GM18909 (cell line): ENCODE measurements at regions not wholly inside any gene's neighbourhood (a gene's known extent, or its start where the extent isn't known, plus 50 kb on each side); places are given as distances from the start of the nearest gene placed in this dataset.

Experiments
- ATAC-seq: cut with Tn5 transposase; IDR thresholded peaks from one replicate; pipeline ENCODE4 v1.9.1; 2021; ENCODE audit warnings: mild to moderate bottlenecking; ENCODE audit not compliant: unreplicated experiment, poor library complexity

DNA sequence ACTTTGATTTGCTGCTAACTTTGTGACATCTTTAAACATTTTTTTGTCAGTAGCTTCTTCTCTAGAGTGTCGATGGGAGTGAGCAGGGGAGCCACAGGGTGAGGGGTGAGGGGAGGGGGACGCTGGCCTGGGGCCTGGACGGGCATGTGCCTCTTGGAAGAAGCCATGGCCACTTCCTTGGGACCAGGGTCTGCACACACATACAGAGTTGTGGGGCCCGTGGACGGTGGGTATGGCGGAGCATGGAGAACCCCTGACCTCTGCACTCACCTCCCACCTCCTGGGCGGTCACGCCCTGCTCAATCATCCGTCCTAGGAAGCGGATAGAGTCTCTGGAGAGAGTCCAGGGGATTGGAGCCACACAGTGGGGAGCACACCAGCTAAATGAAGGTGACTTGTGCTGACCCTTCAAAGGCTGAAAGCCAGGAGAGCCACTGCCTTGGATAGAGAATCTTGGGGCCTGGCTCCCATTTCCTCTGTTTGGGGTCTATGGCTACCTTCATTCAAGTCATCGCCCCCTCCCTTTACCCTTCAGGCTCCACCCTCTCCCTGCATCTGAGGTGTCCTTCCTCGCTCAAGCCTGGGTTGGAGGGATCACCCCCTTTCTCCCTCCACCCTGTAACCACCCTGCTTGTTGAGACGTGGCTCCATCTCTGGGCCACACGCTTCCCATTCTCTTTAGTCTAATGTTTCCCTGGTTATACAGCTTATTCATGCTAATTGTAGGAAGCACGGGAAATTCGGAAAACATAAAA lies 63.9 kb upstream of the HAAO start:
- no peak for ATAC-seq

GRCh38 chr2:42855221-42855970 lies 63.0 kb upstream of the HAAO start:
- ATAC-seq = no peak

GRCh38 chr2:42854207-42854818 lies 61.9 kb upstream of the HAAO start:
- ATAC-seq = no peak

DNA sequence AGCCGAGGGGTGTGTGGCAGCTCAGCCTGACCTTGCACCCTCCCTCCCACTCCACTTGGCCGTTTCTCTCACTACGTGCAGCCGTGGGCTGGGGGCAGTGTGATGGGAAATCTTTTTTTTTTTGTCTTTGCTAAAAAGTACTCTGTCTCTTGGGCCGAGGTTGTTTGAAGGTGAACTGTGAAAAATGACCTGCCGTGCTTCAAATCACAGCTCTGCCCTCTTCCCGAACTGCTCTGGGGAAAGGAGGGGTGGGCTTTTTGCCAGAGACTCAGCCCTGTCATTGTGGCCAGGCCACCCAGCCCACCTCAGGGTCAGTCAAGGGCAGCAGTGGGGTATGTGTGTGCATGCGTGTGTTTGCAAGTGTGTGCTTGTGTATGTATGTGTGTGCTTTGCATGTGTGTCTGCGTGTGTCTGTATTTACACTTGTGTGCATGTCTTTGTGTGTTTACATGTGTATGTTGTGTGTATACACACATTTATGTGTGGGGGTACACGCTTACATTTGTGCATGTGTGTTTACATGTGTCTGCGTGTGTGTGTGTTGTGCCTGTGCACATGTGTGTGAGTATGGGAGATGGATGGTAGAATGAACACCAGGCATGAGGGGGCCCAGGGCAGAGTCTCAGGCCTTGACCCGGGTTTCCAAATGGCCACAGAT lies 61.3 kb upstream of the HAAO start:
- ATAC-seq = no peak

DNA sequence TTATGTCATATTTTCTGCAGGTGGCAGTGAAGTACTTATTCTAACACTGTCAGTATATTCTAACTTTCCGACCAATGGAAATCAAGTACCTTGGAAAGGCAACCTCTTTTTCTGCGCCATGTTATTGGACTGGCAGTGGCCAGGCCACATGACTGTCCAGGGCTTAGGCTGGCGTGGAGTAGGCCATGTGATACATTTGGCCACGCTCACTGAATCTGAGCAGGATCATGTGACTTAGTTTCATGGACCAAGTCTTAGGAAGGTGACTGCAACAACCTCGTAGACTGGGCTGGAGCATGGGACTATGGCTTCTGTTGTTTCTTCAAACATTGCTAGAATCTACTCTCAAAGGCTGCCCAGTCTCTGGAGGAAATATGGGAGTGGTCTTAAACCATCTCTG lies 60.4 kb upstream of the HAAO start:
- no peak for ATAC-seq

GRCh38 chr2:42851740-42852250 lies 59.4 kb upstream of the HAAO start:
- ATAC-seq = no peak

GRCh38 chr2:42851186-42851585 lies 58.8 kb upstream of the HAAO start:
- ATAC-seq = no peak

DNA sequence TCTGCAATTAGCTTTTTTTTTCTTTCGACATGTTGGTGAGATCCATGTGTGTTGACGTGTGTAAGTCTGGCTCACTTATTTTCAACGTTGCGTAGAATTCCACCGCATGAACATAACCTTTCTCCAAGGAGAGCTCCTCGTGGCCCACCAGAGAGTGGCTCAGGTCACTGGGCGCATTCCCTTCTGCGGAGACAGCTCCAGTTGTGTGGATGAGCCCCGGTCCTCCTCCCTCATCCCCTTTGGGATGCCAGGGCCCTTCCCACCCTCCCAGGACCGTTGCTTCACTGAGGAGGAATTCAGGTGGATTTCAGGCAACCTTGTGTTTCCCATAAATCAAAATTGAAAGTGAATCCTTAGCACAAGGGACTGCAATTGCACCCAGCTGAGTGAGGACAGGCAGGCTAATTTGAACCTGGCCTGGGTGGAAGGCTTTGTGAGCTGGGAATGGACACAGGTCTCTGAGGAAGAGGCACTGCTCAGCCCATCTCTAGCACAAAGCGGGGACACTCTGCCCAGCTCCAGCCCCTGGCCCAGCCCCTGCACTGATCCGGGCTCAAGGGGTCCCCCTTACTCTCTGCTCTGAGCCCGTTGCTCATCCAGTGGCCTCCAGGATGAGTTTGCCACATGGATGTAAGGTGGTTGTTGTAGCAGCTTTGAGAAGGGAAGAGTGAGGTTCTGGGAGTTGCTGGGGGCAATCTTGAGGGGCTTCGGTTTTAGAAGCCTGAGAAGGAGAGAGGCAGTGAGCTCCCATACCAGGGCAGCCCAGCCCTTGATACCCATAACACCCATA lies 57.8 kb upstream of the HAAO start:
- ATAC-seq = no peak

GRCh38 chr2:42849311-42849710 lies 56.9 kb upstream of the HAAO start:
- ATAC-seq = no peak

DNA sequence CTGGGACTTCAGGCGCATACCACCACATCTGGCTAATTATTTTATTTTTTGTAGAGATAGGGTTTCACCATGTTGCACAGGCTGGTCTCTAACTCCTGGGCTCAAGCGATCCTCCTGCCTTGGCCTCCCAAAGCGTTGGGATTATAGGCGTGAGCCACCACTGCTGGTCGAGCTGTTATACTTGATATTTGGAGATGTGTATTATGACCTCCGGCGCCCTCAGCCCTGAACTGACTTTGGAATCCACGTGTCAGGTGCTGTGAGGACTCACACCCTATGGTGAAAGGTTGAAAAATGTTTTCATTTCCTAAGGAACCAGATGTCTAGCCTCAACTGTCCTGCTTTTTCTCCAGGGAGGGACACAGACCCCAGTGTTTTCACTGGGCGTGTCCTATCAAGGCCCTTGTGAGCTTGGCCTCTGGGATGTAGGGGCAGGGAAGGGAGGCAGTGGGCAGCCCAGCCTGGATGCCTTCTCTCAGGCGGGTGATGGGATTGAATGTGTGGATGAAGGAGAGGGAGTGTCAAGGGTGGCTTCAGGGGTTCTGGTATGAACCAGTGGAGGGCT lies 56.4 kb upstream of the HAAO start:
- ATAC-seq = no peak

- no peak for ATAC-seq
Measured at GRCh38 chr2:42848265-42848664, 55.9 kb upstream of the HAAO start.

DNA sequence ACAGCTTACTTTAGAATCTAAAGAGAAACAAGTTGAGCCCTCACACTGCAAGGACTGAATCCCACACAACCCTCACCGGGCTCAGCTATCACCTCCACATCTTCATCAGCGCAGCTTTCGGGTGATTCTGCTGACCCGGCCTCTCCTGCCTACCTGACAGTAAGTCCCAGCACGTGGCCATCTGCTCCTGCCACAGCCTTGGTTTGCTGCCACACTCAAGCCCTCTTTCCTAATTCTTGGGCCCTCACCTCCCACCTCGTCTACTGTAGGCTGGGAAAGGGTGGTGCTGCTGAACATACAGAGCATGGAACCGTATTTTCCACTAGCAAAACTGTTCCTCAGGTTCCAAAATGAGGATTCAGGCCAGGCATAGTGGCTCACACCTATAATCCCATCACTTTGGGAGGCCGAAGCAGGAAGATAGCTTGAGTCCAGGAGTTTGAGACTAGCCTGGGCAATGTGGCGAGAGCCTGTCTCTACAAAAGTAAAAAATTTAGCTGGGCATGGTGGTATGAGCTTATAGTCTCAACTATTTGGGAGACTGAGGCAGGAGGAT lies 55.3 kb upstream of the HAAO start:
- no peak for ATAC-seq

- ATAC-seq = no peak
Measured at GRCh38 chr2:42846932-42847595, 54.7 kb upstream of the HAAO start.

GRCh38 chr2:42846026-42846425 lies 53.6 kb upstream of the HAAO start:
- no peak for ATAC-seq

- ATAC-seq = no peak
Measured at GRCh38 chr2:42844901-42845821, 52.8 kb upstream of the HAAO start.

GRCh38 chr2:42844366-42844765 lies 52.0 kb upstream of the HAAO start:
- ATAC-seq = no peak

GRCh38 chr2:42843611-42844010 lies 51.2 kb upstream of the HAAO start:
- no peak for ATAC-seq

DNA sequence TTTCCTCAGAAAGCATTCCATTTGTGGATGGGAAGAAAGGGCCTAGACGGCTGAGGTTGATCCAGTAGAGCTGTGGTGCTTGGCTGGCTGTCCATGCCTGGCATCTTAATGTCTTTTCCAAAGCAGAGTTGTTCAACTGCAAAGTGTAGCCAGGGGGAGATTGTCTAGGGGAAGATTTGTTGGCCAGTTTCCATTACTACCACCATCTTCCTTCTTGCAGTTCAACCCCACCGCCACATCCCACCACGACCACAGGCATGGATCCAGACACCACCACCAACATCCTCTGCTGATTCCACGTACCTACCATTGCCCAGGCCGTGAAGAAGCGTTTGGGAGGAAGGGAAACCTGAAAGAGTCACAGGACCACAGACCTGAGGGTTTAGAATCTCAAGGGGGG lies 50.7 kb upstream of the HAAO start:
- ATAC-seq = no peak
